Heart right ventricle (tissue), 16 donors: ENCODE measurements at regions not wholly inside any gene's neighbourhood (a gene's known extent, or its start where the extent isn't known, plus 50 kb on each side); places are given as distances from the start of the nearest gene placed in this dataset.
A peak's percentile ranks its signal among the peaks of the same experiment; 100 is the strongest.

Experiments
- ATAC-seq, 8 donors: fragments of 200-7000 bp; cut with Tn5 transposase; one replicate each; pipeline ENCODE4 v1.9.1; 2020; ENCODE audit warnings: mild to moderate bottlenecking in 8 of 8, moderate library complexity in 8 of 8, moderate number of reproducible peaks in 1 of 8
- DNase-seq, 2 donors: peaks; one replicate each; pipeline ENCODE4 v3.0.0-alpha.2; 2020
- H3K27ac ChIP-seq, 10 donors: fragments of 200-600 bp; sonication (generic) in 2 of 10; one replicate each; pipeline versions ENCODE4 v1.5.0 to v1.8.0; 2020 to 2022; ENCODE audit warnings: mild to moderate bottlenecking in 3 of 10
- H3K27me3 ChIP-seq, 7 donors: fragments of 200-600 bp; one replicate each; pipeline ENCODE4 v1.8.0; 2021 to 2022; ENCODE audit warnings: mild to moderate bottlenecking in 2 of 7
- H3K36me3 ChIP-seq, 9 donors: fragments of 200-600 bp; sonication (generic) in 1 of 9; one replicate each; pipeline versions ENCODE4 v1.5.0 to v1.8.0; 2020 to 2022; ENCODE audit warnings: mild to moderate bottlenecking in 2 of 9
- H3K4me1 ChIP-seq, 9 donors: fragments of 200-600 bp; sonication (generic) in 1 of 9; one replicate each; pipeline versions ENCODE4 v1.5.0 to v1.8.0; 2020 to 2022; ENCODE audit warnings: mild to moderate bottlenecking in 4 of 9
- H3K4me3 ChIP-seq, 10 donors: fragments of 200-600 bp; sonication (generic) in 2 of 10; one replicate each; pipeline versions ENCODE4 v1.5.0 to v1.8.0; 2020 to 2022; ENCODE audit warnings: mild to moderate bottlenecking in 7 of 10, moderate library complexity in 2 of 10
- H3K9me3 ChIP-seq, 11 donors: fragments of 200-600 bp in 10 of 11; sonication (generic) in 2 of 11; one replicate each; pipeline versions ENCODE4 v1.5.0 to v1.8.0; 2013 to 2022; ENCODE audit warnings: mild to moderate bottlenecking in 2 of 11, control low read depth in 1 of 11, moderate library complexity in 1 of 11
- WGBS, 2 donors: extraction: QIAGEN DNeasy Blood & Tissue Kit; methylation state at CpG; one replicate each; pipeline ENCODE4 v1.1.7; 2013; ENCODE audit warnings: inconsistent platforms in 1 of 2; 5-methylcytosine and 5-hydroxymethylcytosine counted together
- intact Hi-C, 10 donors: fragments of 100-400 bp; cut with DNase I; formaldehyde crosslinking; loops; one replicate each; pipeline versions ENCODE4 v1.11.1 to v1.14.2; 2022
- TF ChIP-seq, protein P1 (sequence below), 9 donors: fragments of 200-600 bp; sonication (generic) in 2 of 9; IDR thresholded peaks; one replicate each; pipeline versions ENCODE4 v1.5.0 to v1.8.0; 2021 to 2022; ENCODE audit warnings: antibody characterized with exemption in 9 of 9, mild to moderate bottlenecking in 5 of 9, moderate library complexity in 1 of 9
- donor health status: Arrhythmogenic right ventricular cardiomyopathy.
- donor health status: ischemic (EF 13 %, LVEDD 7.1; RV severe dilation, severe dysfunction).
- donor health status: healthy with polysubstance abuse.
- donor health status: DM: no; HTN: yes; CAD: no.
- donor health status: DM: no; HTN: no; CAD: no.
- donor health status: ischemic (EF 25% LVEDD 6.9; RV normal size, moderate dysfunction).
- donor health status: ischemic (EF 25% LVEDD 5.7; RV mildly dilated, moderate dysfunction).
- donor health status: healthy.
- donor health status: DM: yes; HTN: yes; CAD: no.
- donor health status: Ischemic cardiomyopathy.
- donor health status: ischemic (EF 35%, LVEDD 5.7; RV mildly dilated, moderate dysfunction).
- donor health status: nonischemic (EF 11% LVEDD 7.7; RV severe dilation, severe dysfunction).
- donor health status: DM: yes; HTN: yes; CAD: no.
- donor health status: PGD.
- donor health status: ischemic (EF 29% LVEDD 5.4; RV normal size, mild dysfunction).
- donor health status: nonischemic (EF 23%, LVEDD 6.1; RV moderate dilation, normal function).

DNA sequence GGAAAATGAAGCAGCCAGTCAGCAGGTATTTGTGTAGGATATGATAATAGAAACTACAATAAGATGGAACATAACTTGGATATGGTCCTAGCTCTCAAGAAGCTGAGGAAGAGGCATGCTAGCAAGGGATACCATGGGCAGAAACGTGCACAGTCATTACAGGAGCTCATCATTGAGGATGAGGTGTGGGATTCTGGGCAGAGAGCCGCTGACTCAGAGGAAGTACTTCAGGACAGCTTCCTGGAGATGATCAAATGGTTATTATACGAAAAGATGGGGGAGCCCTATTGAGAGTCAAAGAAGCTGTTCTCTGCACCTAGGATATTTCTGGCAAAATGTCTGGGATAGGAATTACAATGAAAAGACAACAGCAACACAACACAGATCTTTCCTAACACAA, 116.0 kb upstream of the PDE5A start:
- peaks cover 0 to 19% (median 0%) of the 10 kb centered on the region in 9 donors for H3K4me1 ChIP-seq
- no peaks in the 10 kb centered on the region for H3K27me3 ChIP-seq
- no peak overlapping the region for H3K4me3 ChIP-seq
- no peaks in the 10 kb centered on the region for H3K36me3 ChIP-seq
- peak overlapping the region in 4 of 10 donors; percentile 37 to 61 (median 42) for H3K27ac ChIP-seq
- intact Hi-C loops = loop anchor here in 1 of 10 donors (10.0 kb wide), 1 partner anchor 100 kb away; no protein-coding TSS in a partner anchor
- WGBS, 2 donors = 73 to 85% methylated on average over 3 of the region's 3 CpGs
- no peak for ATAC-seq
- H3K9me3 ChIP-seq = no peaks in the 10 kb centered on the region
- no peak for DNase-seq
- TF ChIP-seq, protein P1, sequence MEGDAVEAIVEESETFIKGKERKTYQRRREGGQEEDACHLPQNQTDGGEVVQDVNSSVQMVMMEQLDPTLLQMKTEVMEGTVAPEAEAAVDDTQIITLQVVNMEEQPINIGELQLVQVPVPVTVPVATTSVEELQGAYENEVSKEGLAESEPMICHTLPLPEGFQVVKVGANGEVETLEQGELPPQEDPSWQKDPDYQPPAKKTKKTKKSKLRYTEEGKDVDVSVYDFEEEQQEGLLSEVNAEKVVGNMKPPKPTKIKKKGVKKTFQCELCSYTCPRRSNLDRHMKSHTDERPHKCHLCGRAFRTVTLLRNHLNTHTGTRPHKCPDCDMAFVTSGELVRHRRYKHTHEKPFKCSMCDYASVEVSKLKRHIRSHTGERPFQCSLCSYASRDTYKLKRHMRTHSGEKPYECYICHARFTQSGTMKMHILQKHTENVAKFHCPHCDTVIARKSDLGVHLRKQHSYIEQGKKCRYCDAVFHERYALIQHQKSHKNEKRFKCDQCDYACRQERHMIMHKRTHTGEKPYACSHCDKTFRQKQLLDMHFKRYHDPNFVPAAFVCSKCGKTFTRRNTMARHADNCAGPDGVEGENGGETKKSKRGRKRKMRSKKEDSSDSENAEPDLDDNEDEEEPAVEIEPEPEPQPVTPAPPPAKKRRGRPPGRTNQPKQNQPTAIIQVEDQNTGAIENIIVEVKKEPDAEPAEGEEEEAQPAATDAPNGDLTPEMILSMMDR (IDR thresholded peaks at IDR 0.05) = no peak

DNA sequence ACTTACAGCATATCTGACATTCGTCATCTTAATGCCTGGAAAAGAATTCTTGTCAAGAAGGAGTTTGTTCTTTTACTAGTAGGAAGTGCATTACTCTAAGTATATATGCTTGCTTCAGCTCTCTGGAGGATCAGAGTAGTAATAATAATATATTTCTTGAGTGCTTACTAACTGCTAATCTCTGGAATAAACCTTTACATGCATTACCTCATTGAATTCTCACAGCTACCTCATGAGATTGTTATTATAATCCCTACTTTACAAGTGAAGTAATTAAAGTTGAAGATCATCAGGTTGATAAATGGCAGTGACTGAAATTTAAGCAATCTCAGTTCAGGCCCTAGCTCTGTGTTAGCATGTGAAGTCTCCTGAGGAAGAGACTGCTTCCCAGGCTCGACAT, 115.0 kb upstream of the PDE5A start:
- H3K4me3 ChIP-seq = no peak overlapping the region
- TF ChIP-seq, protein P1 (IDR thresholded peaks at IDR 0.05) = no peak
- no peaks in the 10 kb centered on the region for H3K9me3 ChIP-seq
- intact Hi-C loops = loop anchor here in 1 of 10 donors (10.0 kb wide), 1 partner anchor 99 kb away; no protein-coding TSS in a partner anchor
- peaks cover 0 to 23% (median 0%) of the 10 kb centered on the region in 9 donors for H3K4me1 ChIP-seq
- 68 to 76% methylated on average over 2 of the region's 2 CpGs for WGBS, 2 donors
- H3K36me3 ChIP-seq = no peaks in the 10 kb centered on the region
- H3K27ac ChIP-seq = peak overlapping the region in 5 of 10 donors; percentile 30 to 61 (median 44)
- H3K27me3 ChIP-seq = no peaks in the 10 kb centered on the region
- DNase-seq (no peak), ATAC-seq (no peak)

DNA sequence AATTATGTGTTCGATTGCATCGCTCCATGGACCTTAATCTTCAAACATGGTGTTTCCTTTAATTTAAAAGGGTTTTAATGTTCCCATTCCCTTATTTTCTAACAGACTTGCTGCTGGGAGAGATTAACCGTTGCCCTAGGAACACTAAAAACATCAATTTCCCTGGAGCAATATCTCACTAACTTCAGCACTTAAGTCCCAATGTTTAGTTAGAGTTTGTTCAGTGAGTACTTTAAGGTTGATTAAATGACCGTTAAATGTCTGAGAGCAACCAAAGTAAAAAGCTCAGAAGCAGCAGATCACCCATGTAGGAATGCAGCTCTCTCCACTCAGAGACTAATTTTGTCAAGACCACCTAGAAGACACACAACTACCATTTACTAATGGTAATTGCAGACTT, 111.2 kb upstream of the PDE5A start:
- ATAC-seq = peak in 1 of 8 donors; percentile 25
- no peak overlapping the region for H3K4me3 ChIP-seq
- peaks cover 3 to 54% (median 11%) of the 10 kb centered on the region in 9 donors for H3K4me1 ChIP-seq
- no peaks in the 10 kb centered on the region for H3K27me3 ChIP-seq
- 45 to 61% methylated on average over 4 of the region's 4 CpGs for WGBS, 2 donors
- intact Hi-C loops = loop anchor here in 1 of 10 donors (10.0 kb wide), 1 partner anchor 95 kb away; no protein-coding TSS in a partner anchor
- DNase-seq = no peak
- peak overlapping the region in 3 of 10 donors; percentile 29 to 40 (median 39) for H3K27ac ChIP-seq
- H3K36me3 ChIP-seq = no peaks in the 10 kb centered on the region
- TF ChIP-seq, protein P1 (IDR thresholded peaks at IDR 0.05) = no peak
- H3K9me3 ChIP-seq = no peaks in the 10 kb centered on the region

DNA sequence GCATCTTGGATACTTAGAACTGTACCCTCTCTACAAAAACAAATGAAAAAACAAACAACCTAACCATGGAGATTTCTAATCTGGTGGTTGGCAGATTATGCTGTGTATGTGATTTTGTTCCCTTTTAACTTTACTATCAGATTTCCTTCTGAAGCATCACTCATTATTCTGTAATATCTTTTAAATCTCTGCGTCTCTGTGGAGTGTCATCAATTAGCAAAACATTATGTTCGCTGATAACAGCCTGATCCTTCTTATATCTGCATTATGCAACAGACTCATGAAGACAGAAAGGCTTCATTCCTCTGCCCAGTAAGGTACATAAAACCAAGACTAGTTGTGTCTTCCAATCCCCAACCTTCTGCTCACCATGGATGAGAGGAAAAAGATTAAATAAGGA, 110.3 kb upstream of the PDE5A start:
- H3K27me3 ChIP-seq = no peaks in the 10 kb centered on the region
- no peaks in the 10 kb centered on the region for H3K9me3 ChIP-seq
- DNase-seq (no peak), ATAC-seq (no peak)
- H3K4me1 ChIP-seq = peaks cover 6 to 58% (median 12%) of the 10 kb centered on the region in 9 donors
- intact Hi-C loops = no loop called here
- no peak overlapping the region for H3K4me3 ChIP-seq
- no peaks in the 10 kb centered on the region for H3K36me3 ChIP-seq
- 83 to 87% methylated on average over 2 of the region's 2 CpGs for WGBS, 2 donors
- H3K27ac ChIP-seq = peak overlapping the region in 2 of 10 donors; percentile 39 to 40
- TF ChIP-seq, protein P1 (IDR thresholded peaks at IDR 0.05) = no peak
